Fibroblast of peridontal ligament (primary cell): ENCODE measurements at regions not wholly inside any gene's neighbourhood (a gene's known extent, or its start where the extent isn't known, plus 50 kb on each side); places are given as distances from the start of the nearest gene placed in this dataset.

Source experiments
- DNase-seq: peaks from one replicate; pipeline ENCODE4 v3.0.0-alpha.2; 2010; ENCODE audit errors: extremely low read depth

DNA sequence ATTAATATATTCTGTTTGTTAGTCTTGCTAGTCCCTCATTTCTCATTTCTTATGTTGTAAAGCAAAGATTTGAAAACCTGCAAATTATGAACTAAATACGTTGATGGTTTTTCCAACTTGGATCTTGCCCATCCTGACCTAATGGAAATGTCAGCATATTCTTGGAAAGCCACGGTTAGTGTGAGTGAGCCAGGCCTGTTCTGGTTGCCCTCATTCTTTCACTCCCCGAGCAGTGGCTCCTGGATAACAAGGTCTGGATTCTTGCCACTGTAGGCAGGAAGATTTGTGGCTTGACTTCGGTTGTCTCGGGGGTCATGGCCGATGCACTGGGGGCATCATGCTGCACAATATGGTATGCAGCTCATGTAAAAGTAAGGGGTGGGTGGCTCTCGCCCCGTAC, 359.1 kb downstream of the MEIS1 start:
- no peak for DNase-seq

DNA sequence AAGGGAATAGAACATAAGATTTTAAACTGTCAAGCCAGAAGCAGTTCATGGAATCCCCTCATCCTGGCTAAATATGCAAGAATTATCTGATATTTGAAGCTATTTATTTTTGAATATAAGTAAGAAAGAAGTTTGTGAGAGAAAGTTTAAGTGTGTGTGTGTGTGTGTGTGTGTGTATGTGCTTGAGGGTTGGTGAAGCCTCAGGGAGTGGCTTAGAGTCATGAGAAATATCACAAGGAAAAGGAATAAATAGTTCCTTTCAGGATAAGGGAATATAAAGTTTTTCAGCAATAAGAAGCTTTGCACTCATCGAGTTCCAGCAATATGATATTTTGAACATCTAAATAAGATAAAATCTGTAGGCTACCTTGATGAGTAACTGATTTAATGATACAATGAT, 359.6 kb downstream of the MEIS1 start:
- no peak for DNase-seq

DNA sequence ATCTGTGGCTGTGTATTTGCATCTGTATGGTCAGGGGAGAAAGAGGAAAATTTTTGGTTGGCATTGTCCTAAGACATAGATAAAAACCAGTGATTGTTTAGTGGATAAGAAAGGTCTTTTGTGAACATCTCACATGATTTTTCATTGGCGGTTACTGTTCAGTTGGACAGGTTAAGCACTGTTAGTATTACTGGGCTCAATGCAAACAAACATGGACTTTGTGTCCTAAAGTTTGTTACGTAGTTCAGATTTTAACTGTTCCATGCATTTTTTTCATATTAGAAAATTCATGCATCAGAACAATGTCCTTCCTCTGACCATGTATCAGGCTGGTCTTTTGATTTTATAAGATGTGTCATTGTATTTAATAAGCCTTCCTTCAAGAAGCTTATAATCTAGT, 368.0 kb downstream of the MEIS1 start:
- no peak for DNase-seq

DNA sequence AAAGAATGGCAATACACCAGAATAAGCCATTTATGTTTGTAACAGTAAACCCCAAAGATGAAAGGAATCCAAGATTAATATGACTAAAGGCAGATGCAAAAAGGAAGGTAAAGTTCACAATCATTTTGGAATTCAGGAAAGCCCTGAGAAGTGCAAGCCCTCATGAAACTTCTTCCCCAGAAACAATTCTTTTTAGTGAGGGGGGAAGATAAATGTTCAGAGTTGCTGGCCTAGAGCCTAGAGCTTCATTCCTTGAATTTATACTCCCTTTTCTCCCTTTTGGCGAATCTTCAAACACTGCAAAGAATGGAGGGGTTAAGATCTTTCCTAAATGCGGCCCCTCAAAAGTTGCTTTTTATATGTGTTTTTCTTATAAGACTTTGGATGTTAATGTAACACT, 368.8 kb downstream of the MEIS1 start:
- no peak for DNase-seq

DNA sequence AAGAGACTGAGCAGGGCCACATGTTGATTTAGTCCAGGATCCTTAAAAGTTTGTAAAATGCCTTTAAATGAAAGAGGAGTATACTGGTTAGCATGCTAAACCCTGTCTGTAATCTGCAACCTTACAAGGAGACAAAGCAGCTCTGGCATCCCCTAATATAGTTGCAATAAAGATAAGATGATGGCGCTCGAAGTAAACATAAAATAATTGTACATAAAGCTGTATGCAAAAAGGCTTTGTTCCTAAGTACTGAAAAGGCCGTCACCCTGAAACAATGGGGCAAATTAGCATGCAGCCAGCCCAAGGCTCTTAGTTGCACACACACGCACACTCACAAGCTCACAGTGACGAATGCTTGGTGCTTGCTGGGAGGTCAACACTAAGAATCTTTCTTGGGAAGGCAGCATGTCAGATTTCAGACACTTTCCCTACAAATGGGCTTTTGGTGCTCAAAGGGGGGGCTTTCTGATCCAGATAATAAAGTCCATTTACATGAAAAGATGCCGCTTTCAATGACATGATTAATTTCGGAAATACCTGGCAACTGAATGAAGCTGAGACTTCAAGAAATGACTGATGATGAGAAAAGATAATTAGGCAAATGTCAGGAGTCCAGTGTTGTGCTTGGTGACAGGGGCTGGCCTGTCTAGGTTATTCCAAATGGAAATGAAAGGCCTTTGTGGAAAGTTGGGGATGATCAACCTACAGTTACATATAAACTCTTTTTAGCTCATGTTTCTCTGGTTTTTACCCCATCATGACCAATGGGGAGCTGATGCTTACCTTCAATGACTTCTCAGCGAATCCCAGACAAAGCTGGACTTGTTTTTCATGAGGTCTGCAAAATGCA, 370.3 kb downstream of the MEIS1 start:
- DNase-seq, result no peak

DNA sequence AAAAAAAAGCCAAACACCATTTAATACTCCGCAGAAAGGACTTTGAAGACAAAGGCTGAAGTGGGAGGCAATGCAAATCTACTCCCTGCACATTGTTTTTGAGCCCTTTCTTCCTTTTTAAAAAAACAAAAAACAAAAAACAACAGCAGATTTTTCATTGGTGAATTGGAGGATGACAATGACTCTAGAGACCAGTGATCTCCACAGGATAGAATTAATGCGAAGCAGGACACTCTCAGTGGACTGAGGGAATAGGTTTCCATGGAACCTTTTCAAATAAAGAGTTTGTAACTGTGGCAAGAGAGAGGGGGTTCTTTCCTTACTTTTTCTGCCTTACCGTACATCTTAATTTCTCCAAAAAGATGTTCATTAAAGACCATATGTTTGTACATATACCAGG, 371.0 kb downstream of the MEIS1 start:
- no peak for DNase-seq

DNA sequence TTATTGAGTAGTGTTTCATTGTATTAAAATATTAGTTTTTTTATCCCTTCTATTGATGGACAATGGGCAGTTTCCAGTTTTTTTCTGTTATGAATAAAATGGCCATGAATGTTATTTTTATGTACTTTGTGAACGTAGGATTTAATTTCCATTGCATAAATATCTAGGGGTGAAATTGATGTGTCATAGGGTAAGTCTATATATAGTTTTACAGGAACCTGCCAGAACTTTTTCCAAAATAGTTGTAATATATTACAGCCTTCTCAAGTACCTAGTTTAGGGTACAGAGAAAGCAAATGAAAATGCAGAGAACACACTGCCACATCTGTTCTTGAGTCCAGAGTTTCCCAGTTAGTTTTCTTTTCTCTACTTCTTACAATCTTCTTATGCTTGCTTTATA, 378.6 kb downstream of the MEIS1 start:
- DNase-seq, result no peak

DNA sequence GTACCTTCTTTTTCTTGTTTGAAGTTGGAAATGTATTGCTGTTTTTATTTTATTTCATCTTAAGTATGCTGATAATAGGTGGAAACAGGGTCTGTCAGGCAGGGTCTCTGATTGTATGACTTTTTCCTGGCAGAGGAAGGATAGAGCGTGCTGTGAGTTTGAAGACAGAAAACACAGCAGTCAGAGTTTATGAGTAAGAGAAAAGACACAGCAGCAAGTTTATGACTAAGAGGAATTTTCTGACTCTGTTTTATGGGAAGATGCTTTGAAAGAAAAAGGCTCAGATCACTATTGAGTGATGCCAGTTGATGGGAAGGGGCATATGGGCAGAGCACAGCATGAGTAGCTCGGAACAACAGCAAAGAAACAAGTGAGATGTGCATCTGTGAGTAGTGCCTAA, 379.1 kb downstream of the MEIS1 start:
- DNase-seq, result no peak

DNA sequence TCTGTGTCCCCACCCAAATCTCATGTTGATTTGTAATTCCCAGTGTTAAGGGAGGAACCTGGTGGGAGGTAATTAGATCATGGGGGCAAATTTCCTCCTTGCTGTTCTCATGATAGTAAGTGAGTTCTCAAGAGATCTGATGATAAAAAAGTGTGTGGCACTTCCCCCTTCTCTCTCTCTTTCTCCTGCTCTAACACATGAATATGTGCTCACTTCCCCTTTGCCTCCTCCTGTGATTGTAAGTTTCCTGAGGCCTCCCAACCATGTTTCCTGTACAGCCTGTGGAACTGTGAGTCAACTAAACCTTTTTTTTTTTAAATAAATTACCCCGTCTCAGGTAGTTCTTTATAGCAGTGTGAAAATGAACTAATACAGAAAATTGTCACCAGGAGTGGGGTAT, 380.0 kb downstream of the MEIS1 start:
- DNase-seq, result no peak

DNA sequence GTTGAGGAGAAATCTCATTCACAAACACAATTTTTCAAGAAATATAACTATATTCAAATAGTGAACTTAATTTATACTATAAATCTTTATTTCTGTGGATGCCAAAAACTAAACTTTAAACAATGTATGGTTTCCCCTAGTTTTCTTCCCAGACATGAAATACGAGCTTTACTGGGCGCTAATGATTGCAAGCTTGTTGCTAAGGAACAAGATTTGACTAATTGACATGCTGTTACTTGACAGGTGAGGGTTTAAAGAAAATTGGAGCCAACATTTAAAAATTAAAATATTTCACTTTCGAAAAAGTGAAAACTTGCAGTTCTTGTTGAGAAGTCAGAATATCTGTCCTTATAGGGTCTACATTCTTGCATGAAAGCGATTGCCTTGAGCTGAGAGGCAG, 381.0 kb downstream of the MEIS1 start:
- DNase-seq, result no peak

DNA sequence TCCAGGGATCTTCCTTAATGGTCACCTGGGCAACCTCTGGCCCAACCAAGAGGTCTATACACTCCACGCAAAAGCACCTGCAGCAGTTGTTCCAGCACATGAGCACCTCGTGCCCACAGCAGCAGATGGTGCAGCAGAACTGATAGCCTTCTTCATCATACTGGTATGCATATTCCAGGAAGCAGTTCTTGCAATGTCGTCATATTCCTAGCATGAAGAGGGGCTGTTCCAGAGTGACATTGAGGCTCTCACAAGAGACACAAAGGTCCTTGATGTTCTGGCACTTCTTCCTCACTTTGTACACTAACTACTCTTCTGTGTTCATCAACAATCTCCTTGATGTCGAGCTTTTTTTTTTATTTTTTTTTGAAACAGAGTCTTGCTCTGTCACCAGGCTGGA, 386.2 kb downstream of the MEIS1 start:
- DNase-seq, result no peak

DNA sequence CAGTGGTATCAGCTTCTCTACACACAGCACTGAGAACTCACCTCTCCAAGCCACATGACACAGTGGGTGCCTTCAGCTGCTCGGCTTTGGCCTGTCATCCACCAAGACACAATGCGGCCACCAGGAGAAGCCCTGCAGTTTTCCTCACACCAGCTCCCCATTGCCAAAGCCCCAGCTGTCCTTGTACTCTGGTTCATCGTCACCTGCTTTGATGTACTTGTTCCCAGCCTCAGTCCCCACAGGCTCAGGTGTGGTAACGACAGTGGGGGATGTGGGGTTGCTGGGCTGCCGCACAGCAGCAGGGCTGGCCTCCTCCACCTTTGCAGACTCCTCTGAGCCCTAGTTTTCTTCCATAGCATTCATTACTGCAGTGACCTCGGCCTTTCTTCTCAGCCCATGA, 387.3 kb downstream of the MEIS1 start:
- no peak for DNase-seq

DNA sequence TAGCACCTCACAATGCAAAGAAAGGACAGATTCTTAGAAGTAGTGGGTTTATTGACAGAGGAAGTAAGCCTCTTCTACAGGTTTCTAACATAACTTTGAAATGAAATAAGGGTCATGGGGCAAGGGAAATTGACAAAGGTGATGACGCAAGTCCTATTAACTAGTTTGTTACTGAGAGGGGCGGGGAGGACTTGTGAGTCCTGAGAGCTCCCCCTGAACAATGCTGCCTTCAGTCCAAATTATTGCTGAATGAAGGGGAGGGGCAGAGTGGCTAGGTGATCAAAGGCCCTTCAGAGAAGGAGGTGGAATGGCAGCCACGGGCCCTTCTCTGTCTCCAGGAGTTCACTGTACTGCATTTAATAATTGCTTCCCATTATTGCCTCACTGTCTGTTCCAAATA, 390.0 kb downstream of the MEIS1 start:
- no peak for DNase-seq

DNA sequence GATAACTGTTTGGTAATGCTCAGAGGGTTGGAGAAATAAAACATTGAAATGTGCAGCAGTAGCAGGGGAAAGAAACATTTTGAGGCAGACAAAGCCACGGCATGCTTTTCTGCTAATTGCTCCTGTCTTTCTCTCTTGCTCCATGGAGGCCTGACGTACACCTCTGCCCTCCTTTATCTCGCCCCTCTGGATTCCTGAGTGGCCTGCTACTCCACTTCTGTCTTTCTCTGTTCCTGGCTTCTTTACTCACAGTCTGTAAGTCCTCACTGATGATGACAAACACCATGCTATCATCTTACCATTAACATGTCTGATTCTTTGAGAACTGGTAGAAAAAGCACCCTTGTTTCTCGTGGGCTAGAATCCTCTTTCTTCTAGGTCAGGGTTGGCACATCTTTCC, 392.9 kb downstream of the MEIS1 start:
- no peak for DNase-seq

DNA sequence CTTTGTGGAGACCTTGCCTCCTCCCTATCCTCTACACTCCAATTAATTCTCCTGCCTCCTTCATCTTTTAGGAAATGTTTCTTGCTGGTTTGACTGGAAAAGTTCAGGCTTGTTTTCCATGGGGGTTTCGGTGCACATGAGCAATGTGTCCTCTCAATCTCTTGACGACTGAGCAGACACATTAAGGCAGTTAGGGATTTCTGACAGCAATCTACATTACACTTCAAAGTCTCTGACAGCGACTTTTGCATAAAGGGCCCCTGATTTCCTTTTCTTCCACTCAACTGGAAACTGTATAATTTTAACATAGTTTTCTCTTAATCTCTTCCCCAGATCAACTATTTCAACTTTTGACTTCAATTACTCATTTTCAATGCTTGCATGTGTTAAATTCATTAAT, 394.0 kb downstream of the MEIS1 start:
- no peak for DNase-seq

DNA sequence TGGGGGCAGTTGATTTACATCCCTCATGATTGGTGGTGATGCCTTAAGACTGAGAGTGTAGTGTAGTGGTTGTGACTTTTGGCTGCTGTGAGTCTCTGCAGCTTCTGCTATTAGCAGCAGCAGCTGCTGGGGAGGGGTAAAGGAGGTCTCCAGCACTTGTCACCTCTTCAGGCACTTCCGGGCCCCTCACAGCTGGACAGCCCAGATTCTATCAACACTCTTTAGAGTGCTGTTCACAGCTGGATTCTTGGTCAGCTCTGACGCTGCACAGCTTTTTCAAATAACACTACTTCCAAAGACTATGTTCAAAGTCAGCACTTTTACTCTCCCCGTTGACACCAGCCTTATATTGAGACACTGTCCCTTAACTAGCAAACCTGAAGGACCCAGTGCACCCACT, 396.0 kb downstream of the MEIS1 start:
- no peak for DNase-seq

DNA sequence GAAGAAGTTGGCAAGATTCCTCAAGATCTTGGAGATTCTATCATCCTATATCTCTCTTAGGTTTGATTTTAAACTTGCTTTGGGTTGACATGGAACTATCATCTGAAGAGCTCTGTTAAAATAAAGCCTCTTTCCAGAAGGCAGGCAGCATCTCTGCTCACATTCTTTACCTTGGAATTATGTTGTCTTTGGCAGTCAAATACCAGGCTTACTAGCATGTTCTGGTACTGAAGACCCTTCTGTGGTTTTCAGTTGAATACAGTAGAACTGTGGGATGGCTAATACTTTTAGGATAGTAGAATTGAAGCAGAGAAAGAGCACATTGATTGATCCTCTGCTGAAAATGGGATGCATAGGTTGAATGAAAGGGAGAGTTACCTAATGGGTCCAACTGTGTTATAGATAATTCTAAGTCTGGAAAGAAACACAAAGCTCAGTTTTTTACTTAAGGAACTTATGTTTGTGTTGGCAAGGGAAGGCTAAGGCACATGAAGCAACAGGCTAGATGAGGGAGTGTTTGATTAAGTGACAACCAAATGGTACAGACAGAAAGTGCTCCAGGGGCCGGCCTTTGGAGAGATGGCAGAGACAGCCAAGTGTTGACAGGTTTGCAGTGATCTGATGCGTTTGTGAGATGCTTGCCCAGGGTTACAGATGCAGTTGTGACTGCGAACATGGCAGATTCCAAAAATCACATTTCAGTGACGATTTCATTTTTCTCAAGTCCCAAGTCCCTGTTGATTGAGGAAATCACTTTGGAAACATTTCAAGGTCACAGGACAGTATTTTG, 397.9 kb downstream of the MEIS1 start:
- DNase-seq, result no peak

DNA sequence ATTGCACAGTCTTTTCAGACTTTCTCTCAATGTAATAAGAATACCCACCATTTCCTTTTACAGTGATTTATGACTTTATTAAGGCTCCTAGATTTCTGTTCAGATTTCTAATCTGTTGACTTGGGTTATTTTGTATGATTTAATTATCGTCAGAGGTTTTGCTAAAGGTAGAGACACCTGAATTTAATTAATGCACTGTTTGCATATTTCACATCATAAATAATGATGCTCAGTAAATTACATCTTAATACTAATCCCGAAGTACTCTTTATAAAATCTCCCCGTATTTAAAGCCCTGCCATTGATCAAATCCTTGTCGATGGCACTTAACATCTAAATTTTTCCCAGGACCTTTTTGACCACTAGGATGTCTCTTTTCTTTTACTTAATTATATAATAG, 399.9 kb downstream of the MEIS1 start:
- DNase-seq, result no peak

DNA sequence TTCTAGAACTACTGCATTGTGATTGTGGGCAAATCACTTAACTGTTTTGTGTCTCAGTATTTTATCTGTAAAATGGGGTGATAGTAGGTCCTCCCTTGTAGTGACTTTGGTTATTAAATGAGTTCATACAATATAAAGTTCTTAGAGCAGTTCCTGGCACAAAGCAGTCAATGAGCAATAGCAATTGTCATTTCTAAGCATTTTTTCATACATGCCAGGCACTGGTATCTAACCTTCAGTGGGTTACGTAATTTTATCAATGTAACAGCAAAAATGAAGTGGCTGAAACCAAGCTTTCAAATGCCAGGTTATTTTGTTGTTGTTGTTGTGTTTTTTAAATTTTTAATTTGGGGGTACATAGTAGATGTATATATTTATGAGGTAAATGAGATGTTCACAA, 401.9 kb downstream of the MEIS1 start:
- no peak for DNase-seq

DNA sequence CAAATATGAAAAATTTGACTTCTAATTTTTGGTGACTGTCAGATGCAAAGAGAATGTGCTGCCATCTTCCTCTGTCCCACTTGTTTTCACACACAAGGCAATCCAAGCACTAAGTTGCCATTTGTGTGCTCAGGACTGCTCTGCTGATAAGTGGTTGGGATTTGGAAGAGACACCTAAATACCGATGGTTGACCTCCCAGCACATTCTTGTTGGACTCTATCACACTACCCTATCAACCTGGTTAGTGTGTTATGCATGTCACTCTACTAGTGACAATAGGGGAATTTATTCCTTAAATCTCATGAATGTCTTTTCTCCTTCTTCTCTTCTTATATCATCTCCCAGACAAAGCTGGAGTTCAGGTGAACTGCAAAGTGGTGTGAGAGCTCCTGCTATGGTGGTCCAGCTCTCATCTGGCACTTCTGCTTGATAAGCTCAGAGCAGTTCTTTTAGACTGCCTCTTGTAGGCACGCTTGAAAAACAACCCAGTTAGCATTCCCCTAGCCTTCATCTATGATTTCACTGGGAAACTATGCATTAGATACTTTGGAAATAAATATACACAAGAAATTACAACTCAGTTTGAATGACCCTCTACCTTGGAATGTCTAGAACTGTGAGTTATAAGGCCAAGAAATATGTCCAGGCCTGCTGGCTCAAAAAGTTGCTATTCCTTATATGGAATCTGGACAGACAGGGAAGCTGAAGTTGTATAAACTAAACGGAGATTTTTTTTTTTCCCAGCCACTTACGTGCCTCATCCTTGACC, 404.8 kb downstream of the MEIS1 start:
- DNase-seq, result peak; percentile 94

DNA sequence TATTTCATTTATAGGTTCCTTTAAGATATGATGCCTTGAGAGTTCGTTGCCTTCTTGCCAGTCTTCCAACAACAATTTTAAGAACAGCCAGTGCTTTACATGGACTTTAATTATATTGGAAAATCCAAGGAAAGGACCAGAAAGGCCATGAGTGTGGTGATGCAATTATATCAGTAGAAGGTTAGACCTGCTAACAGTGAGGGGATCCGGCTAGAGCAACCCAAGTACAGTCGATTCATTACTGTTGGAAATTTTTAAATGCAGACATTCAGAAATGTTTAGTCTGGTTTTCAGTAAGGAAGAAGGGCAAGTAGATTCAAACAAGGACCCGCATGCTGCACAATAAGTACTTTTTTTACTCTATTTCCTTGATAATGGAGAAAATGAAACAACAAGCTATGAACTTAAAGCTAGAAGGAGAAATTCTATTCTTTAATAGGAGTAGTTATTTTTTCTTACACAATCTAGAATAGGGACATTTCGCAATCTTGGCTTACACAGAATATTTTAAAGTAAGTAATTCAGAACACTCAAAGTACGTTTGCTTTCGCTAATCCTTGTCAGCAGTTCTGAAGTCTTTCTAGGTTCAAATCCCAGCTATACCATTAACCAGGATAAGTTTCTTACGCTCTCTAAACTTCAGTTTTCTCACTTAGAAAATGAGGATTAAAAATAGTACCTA, 405.5 kb downstream of the MEIS1 start:
- DNase-seq, result peak; percentile 71

DNA sequence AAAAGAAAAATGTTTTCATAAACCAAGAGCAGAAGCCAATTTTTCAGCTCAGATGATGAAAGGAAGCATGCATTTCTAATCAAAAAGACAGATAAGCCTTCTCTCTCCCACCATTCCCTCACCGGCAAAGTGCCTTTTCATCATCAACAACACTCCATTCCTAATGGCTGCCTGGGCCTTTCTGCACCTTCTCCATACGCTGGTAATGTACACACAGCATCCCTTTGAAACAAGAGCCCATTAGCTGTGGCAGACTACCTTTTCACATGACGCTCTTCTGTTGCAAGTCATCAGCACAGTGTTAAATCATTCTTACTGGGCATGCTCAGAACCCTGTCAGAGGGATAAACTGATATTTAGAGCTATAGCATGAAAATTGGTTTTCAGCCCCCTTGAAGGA, 408.9 kb downstream of the MEIS1 start:
- no peak for DNase-seq
